ENCODE measurements at regions not wholly inside any gene's neighbourhood (a gene's known extent, or its start where the extent isn't known, plus 50 kb on each side); places are given as distances from the start of the nearest gene placed in this dataset.

DNA sequence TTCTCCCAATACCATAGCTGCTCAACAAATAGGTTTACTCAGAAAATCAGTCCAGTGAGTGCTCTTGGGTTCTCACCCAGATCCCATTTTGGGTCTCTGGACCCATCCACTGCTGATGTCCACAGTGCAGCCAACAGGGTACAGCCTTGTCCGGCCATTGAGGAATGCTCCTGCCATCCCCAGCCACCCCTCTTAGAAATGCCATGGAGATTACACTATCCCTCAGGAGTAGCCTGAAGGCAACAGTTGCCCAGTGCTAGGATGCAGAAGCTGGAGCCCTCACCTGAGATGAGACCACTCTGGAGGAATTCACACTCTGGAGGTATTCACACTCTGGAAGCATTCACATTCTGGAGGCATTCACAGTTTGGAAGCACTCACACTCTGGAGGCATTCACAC lies 958.8 kb upstream of the TMEM132C start:
- TF ChIP-seq, protein P1, sequence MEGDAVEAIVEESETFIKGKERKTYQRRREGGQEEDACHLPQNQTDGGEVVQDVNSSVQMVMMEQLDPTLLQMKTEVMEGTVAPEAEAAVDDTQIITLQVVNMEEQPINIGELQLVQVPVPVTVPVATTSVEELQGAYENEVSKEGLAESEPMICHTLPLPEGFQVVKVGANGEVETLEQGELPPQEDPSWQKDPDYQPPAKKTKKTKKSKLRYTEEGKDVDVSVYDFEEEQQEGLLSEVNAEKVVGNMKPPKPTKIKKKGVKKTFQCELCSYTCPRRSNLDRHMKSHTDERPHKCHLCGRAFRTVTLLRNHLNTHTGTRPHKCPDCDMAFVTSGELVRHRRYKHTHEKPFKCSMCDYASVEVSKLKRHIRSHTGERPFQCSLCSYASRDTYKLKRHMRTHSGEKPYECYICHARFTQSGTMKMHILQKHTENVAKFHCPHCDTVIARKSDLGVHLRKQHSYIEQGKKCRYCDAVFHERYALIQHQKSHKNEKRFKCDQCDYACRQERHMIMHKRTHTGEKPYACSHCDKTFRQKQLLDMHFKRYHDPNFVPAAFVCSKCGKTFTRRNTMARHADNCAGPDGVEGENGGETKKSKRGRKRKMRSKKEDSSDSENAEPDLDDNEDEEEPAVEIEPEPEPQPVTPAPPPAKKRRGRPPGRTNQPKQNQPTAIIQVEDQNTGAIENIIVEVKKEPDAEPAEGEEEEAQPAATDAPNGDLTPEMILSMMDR (IDR thresholded peaks at IDR 0.05 in 2 of 3, conservative IDR thresholded peaks at IDR 0.05 in 1 of 3; ENCODE audit: control insufficient read depth in 2 of 3, extremely low read depth in 1 of 3, insufficient read depth in 1 of 3, low read depth in 3 of 3, low read length in 3 of 3) = no peak
- TF ChIP-seq, protein P2, sequence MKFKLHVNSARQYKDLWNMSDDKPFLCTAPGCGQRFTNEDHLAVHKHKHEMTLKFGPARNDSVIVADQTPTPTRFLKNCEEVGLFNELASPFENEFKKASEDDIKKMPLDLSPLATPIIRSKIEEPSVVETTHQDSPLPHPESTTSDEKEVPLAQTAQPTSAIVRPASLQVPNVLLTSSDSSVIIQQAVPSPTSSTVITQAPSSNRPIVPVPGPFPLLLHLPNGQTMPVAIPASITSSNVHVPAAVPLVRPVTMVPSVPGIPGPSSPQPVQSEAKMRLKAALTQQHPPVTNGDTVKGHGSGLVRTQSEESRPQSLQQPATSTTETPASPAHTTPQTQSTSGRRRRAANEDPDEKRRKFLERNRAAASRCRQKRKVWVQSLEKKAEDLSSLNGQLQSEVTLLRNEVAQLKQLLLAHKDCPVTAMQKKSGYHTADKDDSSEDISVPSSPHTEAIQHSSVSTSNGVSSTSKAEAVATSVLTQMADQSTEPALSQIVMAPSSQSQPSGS (IDR thresholded peaks at IDR 0.05; ENCODE audit: low read length) = no peak
- TF ChIP-seq CREM (IDR thresholded peaks at IDR 0.05; ENCODE audit: low read depth) (no peak), EZH2 (IDR thresholded peaks at IDR 0.05; ENCODE audit: borderline replicate concordance, control insufficient read depth, low read depth, low read length) (no peak)
- TF ChIP-seq, protein P3, sequence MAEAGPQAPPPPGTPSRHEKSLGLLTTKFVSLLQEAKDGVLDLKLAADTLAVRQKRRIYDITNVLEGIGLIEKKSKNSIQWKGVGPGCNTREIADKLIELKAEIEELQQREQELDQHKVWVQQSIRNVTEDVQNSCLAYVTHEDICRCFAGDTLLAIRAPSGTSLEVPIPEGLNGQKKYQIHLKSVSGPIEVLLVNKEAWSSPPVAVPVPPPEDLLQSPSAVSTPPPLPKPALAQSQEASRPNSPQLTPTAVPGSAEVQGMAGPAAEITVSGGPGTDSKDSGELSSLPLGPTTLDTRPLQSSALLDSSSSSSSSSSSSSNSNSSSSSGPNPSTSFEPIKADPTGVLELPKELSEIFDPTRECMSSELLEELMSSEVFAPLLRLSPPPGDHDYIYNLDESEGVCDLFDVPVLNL (IDR thresholded peaks at IDR 0.05; ENCODE audit: low read depth, low read length) = no peak
